NCI-H510A (cell line): ENCODE measurements at regions not wholly inside any gene's neighbourhood (a gene's known extent, or its start where the extent isn't known, plus 50 kb on each side); places are given as distances from the start of the nearest gene placed in this dataset.
"Not testable (repeated sequence)": the region's sequence is repeated elsewhere in the genome, so short reads cannot be mapped to it uniquely, and the experiment has no call there.

Experiments used
- DNase-seq: peaks from one replicate; lab custom pipeline; 2025; lab: John Stamatoyannopoulos, UW

DNA sequence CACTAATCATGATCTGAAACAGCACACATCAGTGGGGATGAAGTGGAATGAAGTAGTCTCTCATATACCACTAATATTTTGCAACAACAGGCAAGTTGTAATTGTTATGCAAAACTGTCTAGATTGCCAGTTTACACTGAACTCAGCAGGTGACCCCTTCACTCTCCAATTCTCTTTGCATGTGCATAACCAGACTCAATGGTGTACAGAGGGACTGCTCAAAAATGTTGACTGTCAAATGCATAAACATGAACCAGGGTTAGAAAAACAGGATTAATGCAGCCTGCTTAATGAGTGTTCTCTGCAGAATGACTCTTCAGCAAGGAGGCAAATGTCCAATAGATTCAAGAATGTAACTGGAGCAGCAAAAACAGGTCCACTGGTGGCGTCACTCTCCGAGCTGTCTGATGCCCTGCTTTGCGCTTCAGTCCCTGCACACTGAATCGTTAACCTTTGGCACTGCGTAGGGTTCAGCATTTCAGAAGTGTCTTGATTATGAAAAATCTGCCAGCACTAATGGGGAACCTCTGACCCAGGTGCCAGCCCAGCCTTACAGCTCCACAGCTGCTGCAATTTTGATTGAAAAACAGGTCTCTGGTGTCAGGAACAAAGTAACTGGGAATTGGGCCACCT, 209.3 kb downstream of the TDRD15 start:
- no peak for DNase-seq

DNA sequence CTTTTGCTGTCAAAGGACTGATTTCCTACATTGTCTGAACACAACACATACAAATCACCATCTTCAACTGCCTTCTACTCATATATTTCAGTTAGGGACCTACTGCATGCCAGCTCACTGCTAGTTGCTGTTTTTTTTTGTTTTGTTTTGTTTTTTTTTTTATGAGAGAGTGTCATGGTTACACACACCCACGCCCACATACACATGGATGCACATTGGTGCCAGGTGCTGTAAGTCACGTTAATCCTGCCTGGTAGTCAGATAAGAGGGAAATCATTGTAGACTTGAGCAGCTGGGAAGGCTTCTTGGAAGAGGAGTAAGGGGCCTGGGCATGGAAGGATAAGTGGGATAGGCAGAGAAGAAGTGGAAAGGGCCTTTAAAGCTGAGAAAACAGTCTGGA, 209.9 kb downstream of the TDRD15 start:
- DNase-seq: no peak

DNA sequence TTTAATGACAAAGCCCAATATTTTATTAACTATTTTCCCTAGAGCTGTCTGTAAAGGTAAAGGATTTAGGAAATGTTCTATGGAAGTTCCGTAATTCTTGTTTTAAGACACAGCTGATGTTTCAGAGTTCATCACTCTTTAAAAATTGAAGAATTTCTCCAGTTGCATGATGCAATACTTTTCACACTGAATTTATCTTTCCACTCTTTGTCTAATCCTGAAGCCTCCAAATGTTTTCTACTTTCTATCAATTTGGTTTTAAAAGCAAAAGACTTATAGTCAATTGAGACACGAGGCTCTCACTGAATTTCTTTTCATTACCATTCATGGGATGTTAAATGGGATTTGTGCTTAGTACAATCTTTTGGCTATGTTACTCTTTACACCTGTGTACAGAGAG, 223.2 kb downstream of the TDRD15 start:
- no peak for DNase-seq

DNA sequence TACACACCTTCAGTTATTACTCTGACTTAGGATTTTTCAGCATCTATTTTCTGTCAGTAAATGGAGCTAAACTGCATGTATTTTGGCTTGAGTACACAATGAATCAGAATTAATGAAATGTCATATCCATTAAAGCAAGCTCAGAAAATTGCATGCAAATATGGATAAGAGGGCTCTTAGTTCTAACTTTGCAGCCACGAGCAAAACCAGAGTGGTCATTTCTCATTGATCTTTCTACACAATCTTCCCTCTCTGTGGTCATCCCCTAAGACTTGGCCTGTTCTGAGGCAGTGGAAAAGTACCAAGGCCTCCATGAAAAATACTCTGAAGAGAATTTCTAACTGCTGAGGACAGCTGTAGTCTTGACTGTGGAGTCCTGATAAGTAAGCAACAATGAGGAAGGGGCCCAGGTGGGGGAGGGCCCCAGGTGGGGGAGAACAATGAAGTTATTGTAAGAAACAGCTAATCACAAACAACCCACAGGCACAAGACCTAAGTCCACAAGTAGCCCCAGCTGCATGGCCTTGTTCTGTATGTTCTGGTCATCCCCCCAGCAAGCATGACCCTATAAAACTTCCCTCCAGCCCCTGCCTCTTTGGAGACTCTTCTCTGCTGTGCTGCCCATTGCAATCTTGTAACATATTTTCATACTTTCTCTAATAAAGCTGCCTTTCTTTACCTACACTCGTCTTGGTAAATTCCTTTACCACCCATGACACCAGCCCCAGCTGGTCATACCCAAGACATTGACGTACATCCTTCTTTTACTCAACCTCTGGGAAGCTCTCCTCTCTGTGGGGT, 230.3 kb downstream of the TDRD15 start:
- DNase-seq: no peak

DNA sequence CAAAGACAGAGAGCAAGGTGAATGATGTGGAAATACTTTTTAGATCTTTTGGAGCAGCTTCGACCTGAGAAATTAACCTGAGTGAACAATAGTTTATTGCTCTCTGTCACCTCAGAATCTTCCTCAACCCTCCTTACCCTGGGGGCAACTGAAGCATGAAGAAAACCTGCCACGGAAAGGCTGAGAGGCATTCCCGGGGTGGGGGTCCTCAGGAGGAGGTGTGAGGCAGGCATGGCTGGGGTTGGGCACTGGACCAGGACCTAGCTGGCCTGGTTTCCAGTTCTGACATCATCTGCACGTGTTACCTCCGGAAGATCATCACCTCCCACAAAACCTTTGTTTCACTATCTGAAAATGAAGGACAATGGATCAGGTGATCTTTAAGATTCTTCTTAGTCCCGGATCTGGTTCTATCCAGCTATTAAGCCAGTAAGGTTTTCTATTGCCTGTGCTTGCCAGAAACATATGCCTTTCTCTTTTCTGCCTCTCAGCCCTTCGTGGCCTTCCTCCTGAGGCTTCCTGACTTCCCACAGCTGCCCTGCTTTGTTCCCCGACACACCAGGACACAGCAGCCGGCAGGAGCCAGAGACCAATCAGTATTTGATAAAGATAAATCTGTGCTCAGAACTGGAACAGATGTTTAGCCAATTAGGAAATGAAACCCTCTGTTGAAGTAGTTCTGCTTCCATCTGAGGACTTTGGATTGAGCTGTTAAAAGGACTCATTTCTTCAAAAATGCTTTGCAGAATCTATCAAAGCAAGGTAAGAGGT, 232.5 kb downstream of the TDRD15 start:
- DNase-seq: no peak

DNA sequence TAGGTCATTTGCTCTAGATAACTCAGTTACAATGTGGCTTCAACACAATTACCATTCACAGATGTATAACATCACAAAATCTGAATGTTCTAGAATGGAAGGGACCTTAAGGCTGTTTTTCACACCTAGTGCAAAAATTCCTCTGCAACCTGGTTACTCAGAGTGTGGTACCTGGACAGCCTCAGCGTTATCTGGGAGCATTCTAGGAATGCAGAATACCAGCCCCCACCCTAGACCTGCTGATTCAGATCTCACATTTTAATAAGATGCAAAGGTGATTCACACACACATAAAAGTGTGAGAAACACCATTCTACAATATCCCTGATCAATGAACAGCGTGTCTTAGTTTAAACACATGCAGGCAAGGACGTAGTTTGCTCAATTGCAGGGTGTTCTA, 233.1 kb downstream of the TDRD15 start:
- no peak for DNase-seq

DNA sequence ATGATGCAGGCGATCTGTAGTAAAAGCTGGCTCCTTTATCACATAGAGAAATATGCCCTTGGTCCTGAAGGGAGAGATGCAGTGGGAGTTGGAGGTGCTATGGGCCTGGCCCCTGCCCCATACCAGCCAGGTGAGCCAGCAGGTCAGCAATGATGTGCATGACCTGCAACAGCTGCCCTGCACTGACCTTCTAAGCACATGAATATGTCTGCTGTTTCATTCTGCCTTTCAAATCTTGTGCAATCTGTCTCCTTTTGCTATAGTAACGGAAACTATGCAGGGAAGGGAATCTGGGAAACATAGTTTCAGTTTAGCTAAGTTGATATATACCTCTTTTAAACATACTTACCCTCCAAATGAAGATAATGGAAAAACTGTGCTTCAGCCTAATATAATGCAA, 235.2 kb downstream of the TDRD15 start:
- no peak for DNase-seq

DNA sequence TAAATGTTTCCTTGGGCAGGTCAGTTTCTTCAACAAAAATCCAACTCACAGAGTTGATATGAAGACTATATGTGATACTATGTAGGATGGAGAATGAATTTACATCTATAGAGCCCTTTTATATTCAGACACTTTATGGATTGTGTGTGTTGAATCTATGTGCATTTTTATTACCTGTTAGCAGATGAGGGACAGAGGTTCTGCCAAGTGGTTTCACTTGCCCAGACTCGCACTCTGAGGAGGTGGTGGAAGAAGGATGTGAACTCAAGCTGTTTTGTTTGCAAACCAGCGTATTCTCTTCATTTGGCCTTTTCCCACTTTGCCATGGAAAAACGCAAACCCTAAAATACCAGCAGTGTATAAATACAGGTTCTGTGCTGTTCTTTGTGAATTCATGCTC, 237.6 kb downstream of the TDRD15 start:
- no peak for DNase-seq

DNA sequence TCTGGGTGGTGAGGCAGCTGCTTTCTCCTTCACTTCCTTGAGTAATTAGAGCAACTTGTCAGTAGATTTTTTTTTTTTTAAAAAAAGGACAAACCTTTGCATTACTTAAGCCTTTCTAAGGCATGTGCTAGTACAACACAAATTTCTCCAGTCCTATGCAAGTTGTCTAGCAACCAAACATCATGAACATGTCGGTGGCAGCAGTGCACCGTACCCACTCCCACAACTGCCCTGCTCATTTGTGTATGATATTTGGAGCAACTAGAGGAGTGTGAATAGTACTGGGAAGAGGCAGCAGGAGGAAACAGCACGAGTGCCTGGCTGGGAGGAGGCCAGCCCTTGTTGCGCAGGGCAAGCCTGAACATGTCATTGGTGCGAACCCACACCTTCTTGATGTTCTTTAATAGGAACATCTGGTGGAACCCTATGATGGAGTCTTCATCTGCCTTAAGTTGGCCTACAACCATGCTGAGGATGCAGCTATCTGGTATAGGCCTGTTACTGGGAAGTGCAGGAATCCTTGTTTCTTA, 238.3 kb downstream of the TDRD15 start:
- DNase-seq: no peak

DNA sequence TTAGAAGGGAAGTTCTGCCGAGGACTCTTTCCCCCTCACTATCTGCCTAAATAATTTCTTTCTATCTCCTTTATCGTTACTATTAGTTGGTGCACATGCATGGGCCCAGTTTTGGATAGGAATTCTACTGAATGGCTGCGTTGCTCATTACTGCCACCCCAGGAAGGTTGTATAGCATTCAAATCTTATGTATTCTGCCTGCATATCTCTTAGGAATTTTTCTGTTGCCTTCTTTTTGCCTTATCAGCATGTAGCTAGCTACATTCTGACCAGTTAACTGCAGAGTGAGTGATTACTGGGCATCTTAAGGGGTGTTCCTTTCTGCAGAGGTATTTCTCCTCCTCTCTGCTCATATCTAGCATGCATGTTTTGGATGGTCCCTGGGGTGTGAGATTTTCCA, 239.6 kb downstream of the TDRD15 start:
- no peak for DNase-seq

DNA sequence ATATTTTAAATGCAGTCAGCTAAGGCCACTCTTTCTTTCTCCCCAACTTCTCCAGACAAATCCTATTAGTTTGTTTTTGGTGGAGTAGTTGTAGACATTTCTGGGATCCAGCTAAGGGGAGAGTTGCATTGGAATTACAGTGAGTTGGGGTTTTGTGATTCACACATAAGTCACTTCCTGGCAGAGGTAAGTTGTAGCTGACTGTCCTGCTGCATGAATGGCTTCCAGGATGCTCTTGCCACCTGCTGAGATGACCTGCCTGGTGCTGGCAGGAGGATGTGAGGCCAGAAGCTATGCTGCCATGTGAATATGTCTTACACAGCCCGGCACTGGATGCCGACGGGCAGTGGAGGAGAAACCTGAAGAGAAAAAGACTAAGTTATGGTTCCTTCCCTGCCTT, 243.7 kb downstream of the TDRD15 start:
- no peak for DNase-seq

DNA sequence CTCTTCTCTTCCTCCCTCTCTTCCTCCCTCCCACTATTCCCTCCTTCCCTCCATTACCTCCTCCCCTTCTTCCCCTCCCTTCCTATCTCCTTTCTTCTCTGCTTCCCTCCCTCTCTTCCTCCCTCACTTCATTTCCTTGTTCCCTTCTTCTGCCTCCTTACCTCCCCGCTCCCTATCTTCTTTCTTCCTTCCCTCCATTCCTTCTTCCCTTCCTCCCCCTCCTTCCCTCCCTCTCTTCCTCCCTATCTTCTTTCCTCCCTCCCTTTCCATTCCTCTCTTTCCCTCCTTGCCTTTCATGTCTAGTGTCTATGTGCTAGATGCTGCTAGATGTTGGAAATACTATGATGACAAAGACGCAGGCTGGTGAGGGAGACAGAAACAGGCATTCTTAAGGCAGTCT, 246.0 kb downstream of the TDRD15 start:
- DNase-seq: no peak

DNA sequence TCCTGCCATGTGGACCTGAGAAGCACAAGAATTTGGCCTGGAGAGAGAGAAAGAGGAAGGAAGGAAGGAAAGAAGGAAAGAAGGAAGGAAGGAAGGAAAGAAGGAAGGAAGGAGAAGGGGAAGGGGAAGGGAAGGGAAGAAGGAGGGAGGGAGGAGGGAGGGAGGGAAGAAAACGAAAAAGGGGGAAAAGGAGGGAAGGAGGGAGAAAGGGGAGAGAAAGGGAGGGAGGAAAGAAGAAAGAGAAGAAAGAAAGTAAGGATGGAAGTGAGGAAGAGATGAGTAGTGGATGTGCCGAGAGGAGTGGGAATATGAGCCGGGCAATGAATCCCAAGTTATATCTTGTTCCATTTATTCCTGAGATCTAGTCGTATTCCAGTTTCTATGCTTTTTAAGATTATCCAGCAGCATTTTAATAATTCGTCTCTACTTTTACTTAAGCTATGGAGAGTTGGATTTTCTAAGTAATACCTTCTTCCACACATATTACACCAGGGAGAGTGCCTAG, 247.8 kb downstream of the TDRD15 start:
- DNase-seq: no peak

DNA sequence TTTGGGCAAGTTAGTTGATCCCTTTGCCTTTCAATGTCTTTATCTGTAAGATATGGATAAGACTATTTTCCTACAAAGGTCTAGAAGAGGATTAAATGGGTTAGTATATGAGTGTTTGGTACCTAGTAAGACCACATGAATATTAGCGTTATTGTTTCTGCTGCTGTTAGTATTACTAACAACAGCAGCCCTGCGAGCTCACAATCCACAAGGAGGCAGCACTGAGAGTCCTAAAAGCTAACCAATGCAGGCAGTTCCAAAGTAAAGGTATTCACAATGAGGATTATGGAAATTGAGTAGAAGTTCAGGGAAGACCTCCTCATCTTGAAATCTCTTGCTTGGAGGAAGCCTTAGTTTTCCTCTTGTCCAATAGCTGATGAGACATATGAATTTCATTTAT, 248.9 kb downstream of the TDRD15 start:
- no peak for DNase-seq

DNA sequence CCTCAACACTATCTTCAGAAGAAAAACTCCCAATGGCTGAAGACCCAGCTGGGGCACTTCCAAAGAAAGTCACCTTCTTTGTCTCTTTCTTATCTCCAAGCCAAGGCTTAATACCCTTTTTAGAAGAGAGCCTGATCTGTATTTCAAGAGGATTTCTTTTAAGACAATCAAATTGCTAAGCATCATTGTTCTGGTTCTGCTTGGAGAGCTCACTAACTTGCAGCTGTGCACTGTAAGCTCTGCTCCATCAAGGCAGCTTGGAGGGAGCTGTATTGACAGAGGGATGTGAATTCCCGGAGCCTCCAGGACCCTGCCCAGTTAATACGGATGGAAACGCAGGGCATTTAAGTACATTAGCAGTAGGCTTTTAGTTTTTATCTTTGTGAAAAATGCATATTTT, 253.1 kb downstream of the TDRD15 start:
- DNase-seq: no peak

DNA sequence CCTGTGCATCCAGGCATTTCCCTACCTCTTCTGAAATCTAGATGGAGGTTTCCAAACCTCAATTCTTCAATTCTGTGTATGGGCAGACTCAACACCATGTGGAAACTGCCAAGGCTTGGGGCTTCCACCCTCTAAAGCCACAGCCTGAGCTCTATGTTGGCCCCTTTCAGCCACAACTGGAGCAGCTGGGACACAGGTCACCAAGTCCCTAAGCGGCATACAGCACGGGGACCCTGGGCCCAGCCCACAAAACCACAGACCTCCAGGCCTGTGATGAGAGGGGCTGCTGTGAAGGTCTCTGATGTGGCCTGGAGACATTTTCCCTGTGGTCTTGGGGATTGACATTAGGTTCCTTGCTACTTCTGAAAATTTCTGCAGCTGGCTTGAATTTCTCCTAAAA, 255.4 kb downstream of the TDRD15 start:
- no peak for DNase-seq

DNA sequence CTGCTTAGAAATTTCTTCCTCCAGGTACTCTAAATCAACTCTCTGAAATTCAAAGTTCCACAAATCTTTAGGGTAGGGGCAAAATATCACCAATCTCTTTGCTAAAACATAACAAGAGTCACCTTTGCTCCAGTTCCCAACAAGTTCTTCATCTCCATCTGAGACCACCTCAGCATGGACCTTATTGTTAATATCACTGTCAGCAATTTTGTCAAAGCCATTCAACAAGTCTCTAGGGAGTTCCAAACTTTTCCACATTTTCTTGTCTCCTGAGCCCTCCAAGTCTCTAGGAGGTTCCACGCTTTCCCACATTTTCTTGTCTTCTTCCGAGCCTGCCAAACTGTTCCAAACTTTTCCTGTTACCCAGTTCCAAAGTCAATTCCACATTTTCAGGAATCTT, 255.9 kb downstream of the TDRD15 start:
- DNase-seq: not testable (repeated sequence)

DNA sequence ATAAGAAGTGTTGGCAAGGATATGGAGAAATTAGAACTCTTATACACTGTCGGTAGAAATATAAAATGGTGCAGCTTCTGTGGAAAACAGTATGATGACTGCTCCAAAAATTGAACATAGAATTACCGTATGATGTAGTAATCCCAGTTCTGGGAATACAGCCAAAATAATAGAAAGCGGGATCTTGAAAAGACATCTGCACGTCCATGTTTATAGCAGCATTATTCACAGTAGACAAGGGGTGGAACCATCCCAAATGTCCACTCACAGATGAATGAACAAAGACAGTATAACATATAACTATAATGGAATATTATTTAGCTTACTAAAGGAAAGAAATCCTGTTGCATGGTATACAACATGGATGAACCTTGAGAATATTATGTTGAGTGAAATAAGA, 257.7 kb downstream of the TDRD15 start:
- no peak for DNase-seq

DNA sequence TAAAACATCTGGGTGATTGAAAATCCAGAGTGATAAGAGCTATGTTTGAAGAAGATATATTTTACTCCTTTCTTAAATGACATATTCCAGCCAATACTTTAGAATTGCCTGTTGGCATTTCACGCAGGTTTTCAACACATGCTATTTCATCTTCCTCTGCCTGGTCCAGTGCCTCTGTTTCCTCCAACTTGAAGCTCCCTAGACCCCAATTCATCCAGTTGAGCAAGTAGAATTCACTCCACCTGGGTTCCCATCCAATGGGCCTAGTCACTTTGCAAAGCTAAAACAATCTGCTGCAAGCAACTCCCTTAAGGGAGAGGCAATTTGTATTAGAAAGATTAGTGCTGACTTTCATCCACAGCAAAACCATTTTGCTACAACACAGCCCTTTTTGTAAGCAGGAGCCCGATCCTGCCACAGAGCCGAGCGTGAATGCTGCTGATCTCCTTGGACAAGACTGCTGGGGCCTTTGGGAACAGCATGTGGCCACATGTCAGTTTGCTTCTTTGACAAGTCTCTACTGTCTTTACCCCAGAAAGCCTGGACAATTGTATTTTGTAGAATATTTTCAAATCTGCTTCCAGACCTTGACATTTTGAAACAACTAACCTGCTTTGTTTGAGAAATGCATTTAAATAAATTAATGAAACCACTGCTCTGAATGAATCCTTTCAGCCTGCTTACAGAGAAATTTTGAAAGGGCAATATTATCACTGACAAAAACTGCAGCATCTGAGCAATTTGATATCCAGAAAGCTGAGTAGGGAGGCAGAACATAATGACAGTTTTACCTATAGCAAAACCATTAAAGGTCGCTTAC, 259.1 kb downstream of the TDRD15 start:
- no peak for DNase-seq

DNA sequence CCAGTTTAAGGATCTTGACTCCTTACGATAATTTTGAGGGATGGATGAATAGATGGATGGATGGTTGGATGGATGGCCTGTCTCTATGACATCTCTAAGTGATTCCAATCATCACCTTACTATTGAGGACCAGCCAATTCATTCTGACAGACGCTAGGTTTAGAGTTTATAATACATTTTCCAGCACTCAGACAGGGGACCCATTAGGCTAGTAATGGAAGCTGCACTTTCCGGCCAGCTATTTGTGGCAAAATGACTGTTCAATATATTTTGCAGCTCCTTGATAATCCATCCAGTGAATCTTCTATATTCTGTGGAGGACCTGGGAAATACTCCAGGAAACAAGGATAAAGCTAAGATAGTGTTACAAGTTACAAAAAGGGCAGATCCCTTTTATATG, 262.9 kb downstream of the TDRD15 start:
- no peak for DNase-seq

DNA sequence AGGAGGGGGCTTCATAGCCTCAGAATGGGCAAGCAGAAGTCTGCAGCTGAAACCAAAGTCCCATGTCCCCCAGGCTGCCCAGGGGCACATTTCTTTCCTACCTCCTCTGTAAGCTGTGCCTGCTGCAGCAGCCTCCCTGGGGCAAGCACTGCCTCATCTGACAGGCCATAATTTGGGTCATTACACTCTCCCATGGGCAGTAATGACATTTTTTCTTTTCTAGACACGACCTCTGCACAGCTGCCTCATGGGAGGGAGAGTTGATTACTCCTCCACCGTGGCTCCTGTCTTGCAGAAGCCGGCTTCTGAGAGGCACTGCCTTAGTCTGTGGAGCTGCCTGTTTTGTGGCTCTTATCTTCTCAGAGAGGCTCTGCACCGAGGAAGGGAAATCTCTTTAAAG, 268.9 kb downstream of the TDRD15 start:
- DNase-seq: no peak

DNA sequence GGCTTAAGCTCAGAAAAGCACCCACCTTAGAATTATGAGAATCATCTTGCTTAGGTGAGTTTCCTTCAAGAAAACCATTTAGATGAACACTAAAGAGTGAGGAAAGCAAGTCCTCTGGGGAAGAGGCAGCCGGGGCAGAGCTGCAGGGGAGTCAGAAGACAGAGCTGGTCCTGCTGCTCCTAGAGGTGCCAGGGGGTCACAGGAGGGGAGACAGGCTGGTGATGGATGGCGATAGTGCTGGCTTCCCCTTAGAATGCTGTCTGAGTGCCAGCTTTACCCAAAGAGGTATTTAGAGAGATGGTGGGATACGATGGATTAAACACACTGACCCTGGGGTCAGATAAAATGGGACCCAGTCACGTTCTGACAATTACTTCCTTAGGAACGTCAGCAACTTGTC, 269.4 kb downstream of the TDRD15 start:
- no peak for DNase-seq
